ENCODE measurements at regions not wholly inside any gene's neighbourhood (a gene's known extent, or its start where the extent isn't known, plus 50 kb on each side); places are given as distances from the start of the nearest gene placed in this dataset.

DNA sequence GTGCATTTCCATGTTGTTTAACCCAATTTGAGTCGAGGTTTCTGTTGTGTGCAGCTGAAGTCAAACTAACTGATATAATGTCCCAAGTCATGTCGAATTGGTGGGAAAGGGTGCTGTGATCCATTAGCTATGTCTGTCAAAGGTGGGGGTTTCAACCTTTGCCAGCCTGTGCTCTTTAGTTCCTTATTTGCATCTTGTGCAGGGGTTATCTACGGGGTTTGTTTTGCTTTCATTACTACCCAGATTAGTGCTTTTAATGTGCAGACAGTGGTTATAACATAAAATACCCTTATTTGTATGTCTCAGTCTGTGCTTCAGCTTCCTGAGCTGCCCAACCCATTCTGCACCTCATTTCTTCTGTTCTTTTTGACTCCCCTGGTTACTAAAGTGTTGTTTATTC, 271.9 kb upstream of the CXCR4 start:
- TF ChIP-seq, protein P1, sequence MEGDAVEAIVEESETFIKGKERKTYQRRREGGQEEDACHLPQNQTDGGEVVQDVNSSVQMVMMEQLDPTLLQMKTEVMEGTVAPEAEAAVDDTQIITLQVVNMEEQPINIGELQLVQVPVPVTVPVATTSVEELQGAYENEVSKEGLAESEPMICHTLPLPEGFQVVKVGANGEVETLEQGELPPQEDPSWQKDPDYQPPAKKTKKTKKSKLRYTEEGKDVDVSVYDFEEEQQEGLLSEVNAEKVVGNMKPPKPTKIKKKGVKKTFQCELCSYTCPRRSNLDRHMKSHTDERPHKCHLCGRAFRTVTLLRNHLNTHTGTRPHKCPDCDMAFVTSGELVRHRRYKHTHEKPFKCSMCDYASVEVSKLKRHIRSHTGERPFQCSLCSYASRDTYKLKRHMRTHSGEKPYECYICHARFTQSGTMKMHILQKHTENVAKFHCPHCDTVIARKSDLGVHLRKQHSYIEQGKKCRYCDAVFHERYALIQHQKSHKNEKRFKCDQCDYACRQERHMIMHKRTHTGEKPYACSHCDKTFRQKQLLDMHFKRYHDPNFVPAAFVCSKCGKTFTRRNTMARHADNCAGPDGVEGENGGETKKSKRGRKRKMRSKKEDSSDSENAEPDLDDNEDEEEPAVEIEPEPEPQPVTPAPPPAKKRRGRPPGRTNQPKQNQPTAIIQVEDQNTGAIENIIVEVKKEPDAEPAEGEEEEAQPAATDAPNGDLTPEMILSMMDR (IDR thresholded peaks at IDR 0.05; ENCODE audit: insufficient read depth, low read length): no peak
- TF ChIP-seq POLR2AphosphoS5 (IDR thresholded peaks at IDR 0.05; ENCODE audit: low read depth): no peak
- TF ChIP-seq REST (IDR thresholded peaks at IDR 0.05; ENCODE audit: insufficient replicate concordance, low read depth): no peak
- no peak for TF ChIP-seq SPI1 (IDR thresholded peaks at IDR 0.05; ENCODE audit: borderline replicate concordance, low read depth)
- no peak for TF ChIP-seq GABPA (IDR thresholded peaks at IDR 0.05; ENCODE audit: low read depth)
- Histone ChIP-seq H3K27ac (replicated peaks) (no peak overlapping the region), H3K27me3 (ENCODE audit: insufficient read depth, poor library complexity, severe bottlenecking) (no peaks in the 10 kb centered on the region), H3K4me3 (replicated peaks; ENCODE audit: insufficient read depth, low read length) (no peak overlapping the region)
- no peak for DNase-seq (ENCODE audit: low read depth in 1 of 2, low spot score in 1 of 2)

DNA sequence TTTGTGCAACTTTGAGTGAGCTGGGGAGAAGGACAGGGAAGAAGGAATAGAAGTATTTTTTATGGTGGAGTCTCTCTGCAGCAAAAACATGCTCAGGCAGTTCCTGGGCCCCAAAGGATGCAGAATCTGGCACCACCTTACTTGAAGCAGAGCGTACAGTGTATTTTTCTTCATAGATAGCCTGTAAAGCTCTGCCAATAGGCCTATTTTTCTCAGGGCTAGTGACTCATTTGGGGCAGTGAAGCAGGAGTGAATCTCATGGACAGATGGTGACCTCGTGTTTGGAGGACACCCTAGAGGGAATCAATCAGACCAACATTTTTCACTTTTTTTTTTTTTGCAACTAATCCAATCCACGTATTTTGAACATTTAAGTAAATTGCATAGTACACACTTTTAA, 268.1 kb upstream of the CXCR4 start:
- Histone ChIP-seq H3K27me3 (ENCODE audit: insufficient read depth, poor library complexity, severe bottlenecking) (no peaks in the 10 kb centered on the region), H3K4me3 (replicated peaks; ENCODE audit: insufficient read depth, low read length) (no peak overlapping the region), H3K27ac (replicated peaks) (no peak overlapping the region)
- TF ChIP-seq, protein P1 (IDR thresholded peaks at IDR 0.05; ENCODE audit: insufficient read depth, low read length): no peak
- no peak for TF ChIP-seq POLR2AphosphoS5 (IDR thresholded peaks at IDR 0.05; ENCODE audit: low read depth)
- TF ChIP-seq GABPA (IDR thresholded peaks at IDR 0.05; ENCODE audit: low read depth): no peak
- TF ChIP-seq SPI1 (IDR thresholded peaks at IDR 0.05; ENCODE audit: borderline replicate concordance, low read depth): no peak
- no peak for TF ChIP-seq REST (IDR thresholded peaks at IDR 0.05; ENCODE audit: insufficient replicate concordance, low read depth)
- no peak for DNase-seq (ENCODE audit: low read depth in 1 of 2, low spot score in 1 of 2)

DNA sequence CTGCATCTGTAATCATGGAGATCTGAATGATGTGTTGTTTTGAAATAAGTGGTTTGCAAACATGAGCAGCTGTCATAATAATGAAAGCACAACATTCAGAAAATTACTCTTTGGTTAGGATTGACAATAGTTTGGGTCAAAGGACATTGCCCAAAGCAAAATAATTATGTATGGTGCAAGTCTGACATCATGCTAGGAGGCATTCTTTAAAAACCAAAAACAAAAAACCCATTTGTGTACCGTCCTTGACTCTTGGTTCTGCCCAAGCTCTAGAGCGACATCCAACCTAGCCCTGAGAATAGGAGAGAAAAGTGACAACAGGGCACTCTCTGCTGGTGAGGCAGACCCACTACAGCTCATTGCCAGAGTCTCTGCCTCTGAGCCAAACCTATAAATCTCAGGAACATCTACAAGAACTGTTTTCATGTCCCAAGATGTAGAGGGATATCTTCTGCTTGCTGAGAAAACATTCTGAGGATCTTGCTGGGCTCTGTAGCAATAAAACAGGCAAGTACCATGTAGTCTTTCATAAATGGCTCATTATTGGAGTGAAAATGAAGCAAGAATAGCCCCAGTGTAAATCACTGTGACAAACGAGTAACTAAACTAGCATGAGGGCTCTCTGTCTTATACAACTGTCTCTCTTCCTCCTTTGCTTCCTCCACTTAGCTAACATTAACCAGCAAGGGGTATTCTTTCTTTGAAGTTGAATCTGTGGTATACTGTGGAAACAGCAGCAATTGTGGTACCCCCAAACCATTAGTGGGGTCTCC, 266.8 kb upstream of the CXCR4 start:
- no peaks in the 10 kb centered on the region for H3K27me3 ChIP-seq (ENCODE audit: insufficient read depth, poor library complexity, severe bottlenecking)
- peak in 1 of 2 experiments; percentile 67 for DNase-seq (ENCODE audit: low read depth in 1 of 2, low spot score in 1 of 2)
- peak overlapping the region; percentile 2; the same call in 1 of the 2 replicates for H3K27ac ChIP-seq (replicated peaks)
- TF ChIP-seq REST (IDR thresholded peaks at IDR 0.05; ENCODE audit: insufficient replicate concordance, low read depth): no peak
- TF ChIP-seq, protein P1 (IDR thresholded peaks at IDR 0.05; ENCODE audit: insufficient read depth, low read length): peak; percentile 85
- no peak for TF ChIP-seq POLR2AphosphoS5 (IDR thresholded peaks at IDR 0.05; ENCODE audit: low read depth)
- TF ChIP-seq GABPA (IDR thresholded peaks at IDR 0.05; ENCODE audit: low read depth): no peak
- no peak for TF ChIP-seq SPI1 (IDR thresholded peaks at IDR 0.05; ENCODE audit: borderline replicate concordance, low read depth)
- H3K4me3 ChIP-seq (replicated peaks; ENCODE audit: insufficient read depth, low read length): no peak overlapping the region
